ENCODE measurements at regions not wholly inside any gene's neighbourhood (a gene's known extent, or its start where the extent isn't known, plus 50 kb on each side); places are given as distances from the start of the nearest gene placed in this dataset.

GRCh38 chr5:89232139-89232603 lies 349.2 kb upstream of the MEF2C start:
- no peak overlapping the region for H2BK15ac ChIP-seq (ENCODE audit: low read depth, low read length)
- H3K4ac ChIP-seq (ENCODE audit: low read depth, low read length): no peak overlapping the region
- no peak overlapping the region for H3K56ac ChIP-seq (ENCODE audit: extremely low read depth, insufficient read depth, low read length)
- BruUV-seq (replicated peaks): no TSS peak
- no peaks in the 10 kb centered on the region for H3K9me1 ChIP-seq (ENCODE audit: insufficient read depth, low read length)
- H3K27me3 ChIP-seq (ENCODE audit: control insufficient read depth, insufficient read depth, low read length): no peaks in the 10 kb centered on the region
- H3K27ac ChIP-seq (ENCODE audit: insufficient read depth, low read length): no peak overlapping the region
- H3K23ac ChIP-seq (ENCODE audit: low read depth, low read length): no peak overlapping the region
- no CpG with 5 or more reads among the region's 3 CpGs for WGBS, 2 experiments (ENCODE audit: extremely low coverage in 2 of 2, insufficient read length in 1 of 2)
- no peaks in the 10 kb centered on the region for H4K20me1 ChIP-seq (ENCODE audit: insufficient read depth, low read length)
- intact Hi-C loops (cut with micrococcal nuclease) (no loop called here), dilution Hi-C loops (cut with HindIII; ENCODE audit: low sequenced_read_pairs, unreplicated experiment) (no loop called here), in situ Hi-C loops (cut with MboI; ENCODE audit: low sequenced_read_pairs) (no loop called here)
- no peak overlapping the region for H2AK5ac ChIP-seq (ENCODE audit: low read depth, low read length)
- H3K79me1 ChIP-seq (ENCODE audit: low read depth in 1 of 2, low read length in 2 of 2): no peaks in the 10 kb centered on the region
- H2AFZ ChIP-seq (replicated peaks; ENCODE audit: low read length, poor library complexity): no peak overlapping the region
- no peak overlapping the region for H3K14ac ChIP-seq (replicated peaks; ENCODE audit: low read depth, low read length)
- H2BK20ac ChIP-seq (ENCODE audit: low read depth, low read length): no peak overlapping the region
- no peak overlapping the region for H3K4me3 ChIP-seq (ENCODE audit: insufficient read depth, low read depth, low read length)
- H2AK9ac ChIP-seq (replicated peaks; ENCODE audit: low read depth, low read length, poor library complexity): no peak overlapping the region
- H4K5ac ChIP-seq (ENCODE audit: low read depth, low read length): no peak overlapping the region
- H3K36me3 ChIP-seq (ENCODE audit: control insufficient read depth, insufficient read depth, low read length): no peaks in the 10 kb centered on the region
- no peak overlapping the region for H3K18ac ChIP-seq (ENCODE audit: low read depth, low read length)
- no peak overlapping the region for H2BK120ac ChIP-seq (ENCODE audit: low read depth, low read length)
- no peak overlapping the region for H3K9ac ChIP-seq (ENCODE audit: low read depth, low read length)
- no peak overlapping the region for H4K8ac ChIP-seq (ENCODE audit: low read depth in 2 of 2, low read length in 2 of 2)
- no peak overlapping the region for H4K91ac ChIP-seq (ENCODE audit: insufficient read depth, low read depth, low read length)
- ChIA-PET POLR2A (ENCODE audit: unreplicated experiment) (no interaction called here), CTCF (no interaction called here)
- no peaks in the 10 kb centered on the region for H3K4me1 ChIP-seq (ENCODE audit: control insufficient read depth, insufficient read depth, low read length)
- no peak for DNase-seq
- no peak overlapping the region for H3K4me2 ChIP-seq (ENCODE audit: low read depth, low read length)
- TF ChIP-seq MXI1 (IDR thresholded peaks at IDR 0.05; ENCODE audit: borderline replicate concordance, low read depth, low read length) (no peak), POLR2A (IDR thresholded peaks at IDR 0.05; ENCODE audit: low read depth, low read length) (no peak), FOS (IDR thresholded peaks at IDR 0.05; ENCODE audit: low read depth, low read length) (no peak), SMC3 (IDR thresholded peaks at IDR 0.05; ENCODE audit: low read depth, low read length) (no peak), MAZ (IDR thresholded peaks at IDR 0.05; ENCODE audit: borderline replicate concordance, low read depth, low read length) (no peak), RFX5 (IDR thresholded peaks at IDR 0.05; ENCODE audit: low read depth, low read length) (no peak), RCOR1 (IDR thresholded peaks at IDR 0.05; ENCODE audit: insufficient replicate concordance, low read length) (no peak), RAD21 (IDR thresholded peaks at IDR 0.05; ENCODE audit: low read length) (no peak), NFE2L2 (IDR thresholded peaks at IDR 0.05; ENCODE audit: low read depth, low read length) (no peak), CEBPB (IDR thresholded peaks at IDR 0.05; ENCODE audit: low read depth, low read length) (no peak), BHLHE40 (IDR thresholded peaks at IDR 0.05; ENCODE audit: low read depth, low read length) (no peak), ELK1 (IDR thresholded peaks at IDR 0.05; ENCODE audit: borderline replicate concordance, low read depth, low read length) (no peak), CHD1 (IDR thresholded peaks at IDR 0.05; ENCODE audit: low read depth, low read length) (no peak), USF2 (IDR thresholded peaks at IDR 0.05; ENCODE audit: low read depth, low read length) (no peak), MAFK (IDR thresholded peaks at IDR 0.05; ENCODE audit: low read depth, low read length) (no peak)
- TF ChIP-seq, protein P1, sequence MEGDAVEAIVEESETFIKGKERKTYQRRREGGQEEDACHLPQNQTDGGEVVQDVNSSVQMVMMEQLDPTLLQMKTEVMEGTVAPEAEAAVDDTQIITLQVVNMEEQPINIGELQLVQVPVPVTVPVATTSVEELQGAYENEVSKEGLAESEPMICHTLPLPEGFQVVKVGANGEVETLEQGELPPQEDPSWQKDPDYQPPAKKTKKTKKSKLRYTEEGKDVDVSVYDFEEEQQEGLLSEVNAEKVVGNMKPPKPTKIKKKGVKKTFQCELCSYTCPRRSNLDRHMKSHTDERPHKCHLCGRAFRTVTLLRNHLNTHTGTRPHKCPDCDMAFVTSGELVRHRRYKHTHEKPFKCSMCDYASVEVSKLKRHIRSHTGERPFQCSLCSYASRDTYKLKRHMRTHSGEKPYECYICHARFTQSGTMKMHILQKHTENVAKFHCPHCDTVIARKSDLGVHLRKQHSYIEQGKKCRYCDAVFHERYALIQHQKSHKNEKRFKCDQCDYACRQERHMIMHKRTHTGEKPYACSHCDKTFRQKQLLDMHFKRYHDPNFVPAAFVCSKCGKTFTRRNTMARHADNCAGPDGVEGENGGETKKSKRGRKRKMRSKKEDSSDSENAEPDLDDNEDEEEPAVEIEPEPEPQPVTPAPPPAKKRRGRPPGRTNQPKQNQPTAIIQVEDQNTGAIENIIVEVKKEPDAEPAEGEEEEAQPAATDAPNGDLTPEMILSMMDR (conservative IDR thresholded peaks at IDR 0.05; ENCODE audit: low read depth, low read length): no peak
- no peaks in the 10 kb centered on the region for H3K9me3 ChIP-seq (ENCODE audit: control insufficient read depth, insufficient read depth, low read length)
- ATAC-seq (ENCODE audit: low read depth): no peak
- H2BK5ac ChIP-seq (ENCODE audit: low read depth, low read length, poor library complexity, severe bottlenecking): no peak overlapping the region
